Duodenal mucosa (tissue), 2 donors: ENCODE measurements at regions not wholly inside any gene's neighbourhood (a gene's known extent, or its start where the extent isn't known, plus 50 kb on each side); places are given as distances from the start of the nearest gene placed in this dataset.
"Not testable (repeated sequence)": the region's sequence is repeated elsewhere in the genome, so short reads cannot be mapped to it uniquely, and the experiment has no call there.

Experiments used
- H3K27ac ChIP-seq: one replicate; pipeline ENCODE4 v1.7.0; 2013; ENCODE audit warnings: low read depth, low read length
- H3K27me3 ChIP-seq, 2 donors: one replicate each; pipeline ENCODE4 v1.7.0; 2013; ENCODE audit warnings: low read length in 2 of 2, control low read depth in 1 of 2; ENCODE audit not compliant: insufficient read depth in 2 of 2, control insufficient read depth in 1 of 2
- H3K36me3 ChIP-seq, 2 donors: one replicate each; pipeline ENCODE4 v1.7.0; 2013; ENCODE audit warnings: low read length in 2 of 2, control low read depth in 1 of 2; ENCODE audit not compliant: insufficient read depth in 2 of 2, control insufficient read depth in 1 of 2
- H3K4me1 ChIP-seq, 2 donors: one replicate each; pipeline ENCODE4 v1.7.0; 2013; ENCODE audit warnings: low read length in 2 of 2, control low read depth in 1 of 2; ENCODE audit not compliant: insufficient read depth in 2 of 2, control insufficient read depth in 1 of 2
- H3K4me3 ChIP-seq, 2 donors: one replicate each; pipeline ENCODE4 v1.7.0; 2013; ENCODE audit warnings: low read length in 2 of 2, low read depth in 1 of 2
- H3K9ac ChIP-seq, 2 donors: one replicate each; pipeline ENCODE4 v1.7.0; 2013; ENCODE audit warnings: low read length in 2 of 2, low read depth in 1 of 2
- H3K9me3 ChIP-seq, 2 donors: one replicate each; pipeline ENCODE4 v1.7.0; 2013; ENCODE audit warnings: low read length in 2 of 2, control low read depth in 1 of 2; ENCODE audit not compliant: control insufficient read depth in 1 of 2

DNA sequence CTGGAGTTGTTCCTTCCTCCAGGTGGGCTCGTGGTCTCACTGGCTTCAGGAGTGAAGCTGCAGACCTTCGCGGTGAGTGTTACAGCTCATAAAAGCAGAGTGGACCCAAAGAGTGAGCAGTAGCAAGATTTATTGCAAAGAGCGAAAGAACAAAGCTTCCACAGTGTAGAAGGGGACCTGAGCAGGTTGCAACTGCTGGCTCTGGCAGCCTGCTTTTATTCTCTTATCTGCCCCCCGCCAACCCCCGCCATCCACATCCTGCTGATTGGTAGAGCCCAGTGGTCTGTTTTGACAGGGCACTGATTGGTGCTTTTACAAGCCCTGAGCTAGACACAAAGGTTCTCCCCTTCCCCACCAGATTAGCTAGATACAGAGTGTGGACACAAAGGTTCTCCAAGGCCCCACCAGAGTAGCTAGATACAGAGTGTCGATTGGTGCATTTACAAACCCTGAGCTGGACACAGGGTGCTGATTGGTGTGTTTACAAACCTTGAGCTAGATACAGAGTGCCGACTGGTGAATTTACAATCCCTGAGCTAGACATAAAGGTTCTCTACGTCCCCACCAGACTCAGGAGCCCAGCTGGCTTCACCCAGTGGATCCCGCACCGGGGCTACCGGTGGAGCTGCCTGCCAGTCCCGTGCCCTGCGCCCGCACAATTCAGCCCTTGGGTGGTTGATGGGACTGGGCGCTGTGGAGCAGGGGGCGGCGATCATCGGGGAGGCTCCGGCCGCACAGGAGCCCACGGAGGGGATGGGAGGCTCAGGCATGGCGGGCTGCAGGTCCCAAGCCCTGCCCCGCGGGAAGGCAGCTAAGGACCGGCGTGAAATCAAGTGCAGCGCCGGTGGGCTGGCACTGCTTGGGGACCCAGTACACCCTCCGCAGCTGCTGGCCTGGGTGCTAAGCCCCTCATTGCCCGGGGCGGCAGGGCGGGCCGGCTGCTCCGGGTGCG lies 999.5 kb upstream of the SPRY2 start:
- not testable (repeated sequence) for H3K36me3 ChIP-seq, H3K27ac ChIP-seq, H3K4me1 ChIP-seq, H3K9me3 ChIP-seq, H3K4me3 ChIP-seq, H3K9ac ChIP-seq, H3K27me3 ChIP-seq

DNA sequence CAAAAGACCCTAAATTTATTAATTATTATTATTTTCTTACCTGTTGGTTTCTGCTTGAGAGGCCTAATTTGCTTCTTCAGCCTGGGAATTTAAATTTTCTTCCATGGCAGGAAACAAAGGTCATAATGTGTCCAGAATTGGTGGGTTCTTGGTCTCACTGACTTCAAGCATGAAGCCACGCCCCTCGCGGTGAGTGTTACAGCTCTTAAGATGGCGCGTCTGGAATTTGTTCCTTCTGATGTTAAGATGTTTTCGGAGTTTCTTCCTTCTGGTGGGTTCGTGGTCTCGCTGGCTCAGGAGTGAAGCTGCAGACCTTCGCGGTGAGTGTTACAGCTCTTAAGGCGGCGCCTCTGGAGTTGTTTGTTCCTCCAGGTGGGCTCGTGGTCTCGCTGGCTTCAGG lies 998.7 kb upstream of the SPRY2 start:
- H3K4me3 ChIP-seq, H3K27me3 ChIP-seq, H3K9me3 ChIP-seq, H3K27ac ChIP-seq, H3K9ac ChIP-seq, H3K4me1 ChIP-seq, H3K36me3 ChIP-seq: not testable (repeated sequence)

DNA sequence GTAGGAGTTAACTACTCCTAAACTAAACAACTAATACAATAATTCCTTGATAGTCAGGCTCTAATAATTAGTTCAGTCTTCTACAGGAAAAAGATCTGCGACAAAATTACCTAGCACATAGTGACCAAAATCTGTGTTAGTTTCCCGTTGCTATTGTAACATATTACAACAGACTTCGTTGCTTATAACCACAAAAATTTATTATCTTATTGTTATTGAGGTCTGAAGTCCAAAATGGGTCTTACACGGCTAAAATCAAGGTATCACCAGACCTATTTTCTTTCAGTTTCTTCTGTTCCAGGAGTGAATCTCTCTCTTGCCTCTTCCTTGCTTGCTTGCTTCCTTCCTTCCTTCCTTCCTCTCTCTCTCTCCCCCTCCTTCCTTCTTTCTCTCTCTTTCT lies 993.6 kb upstream of the SPRY2 start:
- Histone ChIP-seq H3K4me1 (no peaks in the 10 kb centered on the region), H3K9me3 (no peaks in the 10 kb centered on the region), H3K4me3 (no peak overlapping the region), H3K9ac (no peak overlapping the region), H3K27me3 (no peaks in the 10 kb centered on the region), H3K36me3 (no peaks in the 10 kb centered on the region), H3K27ac (no peak overlapping the region)

DNA sequence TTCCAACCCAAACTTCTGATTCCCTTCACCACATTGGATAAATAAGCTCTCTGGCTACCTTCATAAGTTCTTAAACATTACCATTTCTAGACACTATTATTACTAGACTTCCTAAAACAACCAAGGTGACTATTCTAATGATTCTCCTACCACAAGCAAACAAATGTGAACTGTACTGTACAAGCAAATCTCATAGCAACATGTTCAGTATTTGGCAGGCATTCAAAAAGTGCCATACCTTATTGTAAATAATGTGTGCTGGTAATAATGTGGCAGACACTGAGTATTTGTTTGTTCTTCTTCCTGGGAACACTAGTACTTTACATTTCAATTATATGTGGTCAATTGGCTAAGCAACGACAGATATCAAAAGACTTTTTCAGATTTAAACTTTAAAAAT lies 986.0 kb upstream of the SPRY2 start:
- no peak overlapping the region for H3K9ac ChIP-seq
- H3K27me3 ChIP-seq, result no peaks in the 10 kb centered on the region
- H3K9me3 ChIP-seq, result no peaks in the 10 kb centered on the region
- H3K27ac ChIP-seq, result no peak overlapping the region
- no peaks in the 10 kb centered on the region for H3K4me1 ChIP-seq
- H3K36me3 ChIP-seq, result no peaks in the 10 kb centered on the region
- no peak overlapping the region for H3K4me3 ChIP-seq

DNA sequence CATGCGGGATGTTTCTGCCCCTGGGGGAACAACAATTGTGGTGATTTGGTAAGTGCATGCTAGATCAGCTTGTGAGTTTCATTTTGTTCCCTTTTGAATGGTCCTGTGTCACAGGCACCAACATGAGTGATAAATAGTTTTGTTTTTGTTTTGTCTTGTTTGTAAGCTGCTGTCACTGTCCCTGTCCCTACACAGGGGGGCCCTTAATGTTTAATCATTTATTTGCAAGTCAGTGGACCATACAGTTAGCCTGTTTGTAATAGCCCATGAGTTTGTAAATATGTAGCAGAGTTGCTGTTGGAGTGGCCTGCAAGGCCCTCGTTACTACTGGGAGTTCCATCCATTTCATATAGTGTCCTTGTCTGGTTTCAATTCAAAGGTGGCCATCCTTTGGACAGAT lies 979.6 kb upstream of the SPRY2 start:
- H3K27me3 ChIP-seq, result no peaks in the 10 kb centered on the region
- no peaks in the 10 kb centered on the region for H3K36me3 ChIP-seq
- no peak overlapping the region for H3K9ac ChIP-seq
- H3K9me3 ChIP-seq, result no peaks in the 10 kb centered on the region
- no peak overlapping the region for H3K4me3 ChIP-seq
- no peaks in the 10 kb centered on the region for H3K4me1 ChIP-seq
- H3K27ac ChIP-seq, result no peak overlapping the region

DNA sequence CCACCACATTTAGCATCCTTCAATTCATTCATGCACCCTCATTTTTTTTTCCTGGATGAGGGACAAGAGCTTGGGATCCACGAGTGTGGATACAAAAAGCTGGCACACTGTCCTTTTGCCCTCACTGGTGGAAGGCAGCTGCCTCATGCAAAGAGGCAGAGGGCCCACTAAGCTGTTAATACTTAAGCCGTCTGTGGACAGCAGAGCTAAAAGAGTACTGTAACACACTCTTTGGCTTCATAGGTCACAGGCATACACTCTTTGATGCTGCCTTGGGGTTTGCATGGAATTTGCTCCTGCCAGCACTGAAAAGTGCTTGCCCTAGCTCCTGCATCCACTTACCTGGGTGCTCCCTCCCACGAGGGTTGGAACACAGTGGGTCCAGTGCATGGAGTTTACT lies 978.4 kb upstream of the SPRY2 start:
- H3K4me3 ChIP-seq, result no peak overlapping the region
- H3K36me3 ChIP-seq, result no peaks in the 10 kb centered on the region
- H3K9ac ChIP-seq, result no peak overlapping the region
- no peaks in the 10 kb centered on the region for H3K4me1 ChIP-seq
- H3K9me3 ChIP-seq, result no peaks in the 10 kb centered on the region
- no peaks in the 10 kb centered on the region for H3K27me3 ChIP-seq
- no peak overlapping the region for H3K27ac ChIP-seq

DNA sequence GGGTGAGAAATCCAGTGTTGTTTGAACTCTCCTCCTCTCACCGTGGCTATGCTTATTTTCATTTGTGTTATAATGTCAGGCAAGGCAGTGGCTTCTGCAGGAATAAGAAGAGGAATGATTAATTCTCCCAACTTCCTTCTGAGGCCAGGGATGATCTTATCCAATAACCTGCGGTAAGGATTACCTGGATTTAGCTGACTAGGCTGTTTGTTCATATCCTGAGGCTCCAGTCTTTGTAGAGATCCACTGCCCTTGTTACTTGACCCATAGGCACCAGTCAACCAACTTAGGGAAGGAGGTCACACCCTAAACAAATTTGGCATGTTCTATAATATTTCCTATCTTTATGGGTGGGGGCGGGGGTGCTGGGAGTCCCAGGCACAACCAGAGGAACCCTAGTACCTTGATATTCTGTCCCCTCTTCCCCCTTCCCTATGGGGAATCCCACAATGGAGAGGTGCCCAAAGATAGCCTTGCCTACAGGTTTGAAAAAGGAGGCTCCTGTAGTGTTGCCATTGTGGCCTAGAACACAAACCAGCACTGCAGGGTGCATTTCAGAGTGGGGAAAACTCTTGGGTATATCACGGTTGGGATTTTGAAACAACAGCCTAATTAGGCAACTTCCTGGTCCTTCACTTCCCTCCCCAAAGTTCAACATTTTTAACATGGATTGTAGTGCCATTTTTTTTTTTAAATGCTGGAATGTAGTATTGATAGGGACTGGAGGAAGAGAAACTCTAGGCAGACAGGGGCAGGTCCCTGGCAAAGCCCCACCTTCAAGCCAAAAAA lies 977.5 kb upstream of the SPRY2 start:
- Histone ChIP-seq H3K4me3 (no peak overlapping the region), H3K9me3 (no peaks in the 10 kb centered on the region), H3K27me3 (no peaks in the 10 kb centered on the region), H3K36me3 (no peaks in the 10 kb centered on the region), H3K9ac (no peak overlapping the region), H3K27ac (no peak overlapping the region), H3K4me1 (no peaks in the 10 kb centered on the region)

DNA sequence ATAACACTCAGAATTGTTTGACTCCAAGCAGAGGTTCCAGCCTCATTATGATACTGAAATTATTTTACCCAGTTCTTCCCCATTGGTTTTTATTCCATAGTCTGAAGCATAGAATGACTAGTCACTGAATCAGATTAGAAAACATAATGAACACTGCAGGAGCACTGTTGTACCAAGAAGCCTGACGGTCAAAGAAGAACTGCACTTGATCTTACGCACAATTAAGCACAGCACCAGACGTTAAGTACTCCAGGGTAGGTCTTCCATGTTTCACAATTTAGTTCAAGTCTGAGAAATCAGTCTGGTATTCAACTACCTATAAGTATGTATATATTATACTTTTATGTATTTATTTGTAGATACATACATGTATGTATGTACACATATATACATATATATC lies 973.5 kb upstream of the SPRY2 start:
- Histone ChIP-seq H3K9ac (no peak overlapping the region), H3K4me3 (no peak overlapping the region), H3K4me1 (no peaks in the 10 kb centered on the region), H3K36me3 (no peaks in the 10 kb centered on the region), H3K9me3 (no peaks in the 10 kb centered on the region), H3K27me3 (no peaks in the 10 kb centered on the region), H3K27ac (no peak overlapping the region)

DNA sequence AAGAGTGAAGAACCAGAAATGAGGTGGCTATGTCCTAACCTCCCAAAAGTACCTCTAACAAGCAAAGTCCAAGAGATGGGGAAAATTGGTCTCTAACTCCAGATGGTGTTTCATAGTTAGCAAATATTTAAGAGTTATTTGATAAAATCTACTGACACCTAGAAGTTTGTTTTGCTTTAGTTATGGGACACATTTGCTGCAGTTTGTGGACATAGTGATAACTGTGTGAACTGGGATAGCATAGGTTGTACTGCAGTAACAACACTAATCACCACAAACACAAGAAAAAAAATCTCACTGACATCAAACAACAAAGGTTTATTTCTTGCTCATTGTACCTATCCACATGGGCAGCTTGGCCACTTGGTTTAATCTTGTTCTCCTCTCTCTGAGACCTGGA lies 965.0 kb upstream of the SPRY2 start:
- no peak overlapping the region for H3K27ac ChIP-seq
- no peaks in the 10 kb centered on the region for H3K27me3 ChIP-seq

DNA sequence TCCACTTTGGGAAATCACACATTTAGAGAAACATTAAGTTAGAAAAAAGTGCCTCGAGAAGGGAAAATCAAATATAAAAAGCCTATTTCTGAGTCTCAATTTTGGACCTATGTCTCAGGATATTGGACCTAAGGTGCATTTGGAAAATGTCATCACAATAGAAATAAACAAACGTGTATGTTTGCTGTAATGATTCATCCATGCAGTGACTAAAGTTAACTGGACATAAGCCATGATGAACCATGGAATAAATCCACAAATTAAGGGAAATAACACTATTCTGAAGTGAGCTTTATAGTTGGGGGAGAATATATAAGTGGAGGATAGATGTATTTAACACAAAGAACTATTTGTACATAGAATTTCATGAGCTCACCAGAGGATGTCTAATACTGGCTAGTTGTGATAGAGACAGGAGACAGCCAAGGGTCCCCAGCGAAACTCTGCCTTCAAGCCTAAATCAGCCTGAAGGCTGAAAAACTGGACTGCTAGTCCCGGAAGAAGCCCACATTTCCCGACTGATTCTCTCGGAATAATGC lies 963.3 kb upstream of the SPRY2 start:
- Histone ChIP-seq H3K36me3 (no peaks in the 10 kb centered on the region), H3K4me3 (no peak overlapping the region), H3K27me3 (no peaks in the 10 kb centered on the region), H3K4me1 (no peaks in the 10 kb centered on the region), H3K27ac (no peak overlapping the region), H3K9me3 (no peaks in the 10 kb centered on the region), H3K9ac (no peak overlapping the region)

More for the DNA sequence above, 965.0 kb upstream of the SPRY2 start:
- Histone ChIP-seq H3K9ac (no peak overlapping the region), H3K4me3 (no peak overlapping the region), H3K4me1 (no peaks in the 10 kb centered on the region), H3K9me3 (no peaks in the 10 kb centered on the region), H3K36me3 (no peaks in the 10 kb centered on the region)
